Endothelial cell of umbilical vein (primary cell): ENCODE measurements at regions not wholly inside any gene's neighbourhood (a gene's known extent, or its start where the extent isn't known, plus 50 kb on each side); places are given as distances from the start of the nearest gene placed in this dataset.

ENCODE experiments used
- BruUV-seq: library from RNA; stranded (reverse); fragments of 400-500 nt; replicated peaks from 2 replicates; lab custom pipeline; 2021; lab: Mats Ljungman, UMichigan
- CTCF ChIA-PET: fragments of 300-600, 350-600 bp; sonication (Branson Sonifier 250); formaldehyde crosslinking; loops from one replicate; lab custom pipeline; 2021; ENCODE audit warnings: antibody characterized with exemption, inconsistent platforms; lab: Charles Lee
- POLR2A ChIA-PET: fragments of 300-600, 350-600 bp; sonication (Branson Sonifier 250); formaldehyde crosslinking; loops from one replicate; lab custom pipeline; 2021; ENCODE audit warnings: antibody characterized with exemption, inconsistent platforms; lab: Charles Lee
- DNase-seq: peaks from one replicate; pipeline ENCODE4 v3.0.0-alpha.2; 2011; ENCODE audit warnings: low read depth, low spot score
- FAIRE-seq: peaks from 2 replicates; lab custom pipeline; 2011; peaks lifted over from hg19 to GRCh38; lab: Jason Lieb, UNC
- H2AFZ ChIP-seq: 2 replicates; pipeline ENCODE4 v1.6.0; 2012; ENCODE audit warnings: low read depth, low read length, control low read depth, inconsistent platforms
- H3K27ac ChIP-seq: 2 replicates; pipeline ENCODE4 v1.5.1; 2011; ENCODE audit warnings: low read depth, mild to moderate bottlenecking, control low read depth, low read length, moderate library complexity; ENCODE audit not compliant: insufficient read depth
- H3K27me3 ChIP-seq, 2 experiments: 2 replicates each; pipeline versions ENCODE4 v1.6.0 to v1.6.1; 2011; ENCODE audit warnings: low read length in 2 of 2, mixed read lengths in 1 of 2; ENCODE audit not compliant: control insufficient read depth in 2 of 2, insufficient read depth in 2 of 2
- H3K36me3 ChIP-seq, 2 experiments: 2 replicates in 1 of 2; 3 replicates in 1 of 2; pipeline ENCODE4 v1.5.1; 2011; ENCODE audit warnings: low read length in 2 of 2, mild to moderate bottlenecking in 1 of 2, moderate library complexity in 1 of 2; ENCODE audit not compliant: control insufficient read depth in 2 of 2, insufficient read depth in 2 of 2; ENCODE audit errors: extremely low read depth in 1 of 2
- H3K4me1 ChIP-seq: 3 replicates; pipeline ENCODE4 v1.5.1; 2011; ENCODE audit warnings: mild to moderate bottlenecking, low read length; ENCODE audit not compliant: control insufficient read depth, insufficient read depth; ENCODE audit errors: extremely low read depth
- H3K4me2 ChIP-seq: 2 replicates; pipeline ENCODE4 v1.6.1; 2011; ENCODE audit warnings: low read length, control low read depth, mixed read lengths; ENCODE audit not compliant: insufficient read depth
- H3K4me3 ChIP-seq, 3 experiments: fragments of 200-600 bp in 1 of 3; sonication (generic), shearing (Covaris generic) in 1 of 3; replicated peaks in 1 of 3; 2 replicates each; pipeline ENCODE4 v1.5.1; 2011 to 2016; ENCODE audit warnings: control low read depth in 3 of 3, low read length in 3 of 3, mild to moderate bottlenecking in 2 of 3, inconsistent platforms in 1 of 3, low read depth in 1 of 3, moderate library complexity in 1 of 3; ENCODE audit not compliant: insufficient read depth in 1 of 3
- H3K79me2 ChIP-seq: 2 replicates; pipeline ENCODE4 v1.6.0; 2012; ENCODE audit warnings: low read length, inconsistent platforms; ENCODE audit not compliant: control insufficient read depth, insufficient read depth
- H3K9ac ChIP-seq: replicated peaks from 2 replicates; pipeline ENCODE3; 2011; ENCODE audit warnings: low read length, control low read depth; ENCODE audit not compliant: insufficient read depth; ENCODE audit errors: extremely low read depth
- H3K9me1 ChIP-seq: replicated peaks from 3 replicates; pipeline ENCODE4 v1.6.0; 2011; ENCODE audit warnings: mild to moderate bottlenecking, low read length; ENCODE audit not compliant: control insufficient read depth, insufficient read depth; ENCODE audit errors: extremely low read depth
- H3K9me3 ChIP-seq: replicated peaks from 2 replicates; pipeline ENCODE4 v1.5.1; 2012; ENCODE audit warnings: low read length, inconsistent platforms; ENCODE audit not compliant: control insufficient read depth, insufficient read depth
- H4K20me1 ChIP-seq: replicated peaks from 2 replicates; pipeline ENCODE3; 2011; ENCODE audit warnings: mild to moderate bottlenecking, low read length; ENCODE audit not compliant: control insufficient read depth, insufficient read depth; ENCODE audit errors: extremely low read depth
- CTCF ChIP-seq, 2 donors: IDR thresholded peaks; 1 replicate in 1 of 2; 2 replicates in 1 of 2; pipeline ENCODE4 v1.5.1; 2011; ENCODE audit warnings: low read length in 2 of 2, mild to moderate bottlenecking in 2 of 2, moderate library complexity in 2 of 2, control low read depth in 1 of 2, inconsistent platforms in 1 of 2, low read depth in 1 of 2; ENCODE audit not compliant: insufficient read depth in 1 of 2; ENCODE audit errors: extremely low read depth in 1 of 2
- EZH2 ChIP-seq: IDR thresholded peaks from 2 replicates; pipeline ENCODE4 v1.6.1; 2012; ENCODE audit warnings: borderline replicate concordance, low read depth, mild to moderate bottlenecking, moderate library complexity, low read length, inconsistent platforms; ENCODE audit not compliant: severe bottlenecking
- FOS ChIP-seq: IDR thresholded peaks from 2 replicates; pipeline ENCODE4 v1.6.1; 2011; ENCODE audit warnings: mild to moderate bottlenecking, low read length, moderate library complexity, borderline replicate concordance; ENCODE audit not compliant: insufficient read depth
- GATA2 ChIP-seq: IDR thresholded peaks from 2 replicates; pipeline ENCODE4 v1.7.0; 2011; ENCODE audit warnings: low read depth, mild to moderate bottlenecking, moderate library complexity, mixed read lengths, low read length; ENCODE audit not compliant: insufficient read length, insufficient read depth
- JUN ChIP-seq: IDR thresholded peaks from 2 replicates; pipeline ENCODE4 v1.6.1; 2011; ENCODE audit warnings: borderline replicate concordance, low read depth; ENCODE audit not compliant: insufficient read length, insufficient read depth
- MAX ChIP-seq: IDR thresholded peaks from 2 replicates; pipeline ENCODE4 v1.6.1; 2011; ENCODE audit not compliant: insufficient read depth, insufficient read length
- MYC ChIP-seq: IDR thresholded peaks from one replicate; pipeline ENCODE4 v1.6.1; 2011; ENCODE audit warnings: mild to moderate bottlenecking, low read depth, low read length
- POLR2A ChIP-seq: IDR thresholded peaks from 2 replicates; pipeline ENCODE4 v1.6.1; 2012; ENCODE audit warnings: low read depth, mild to moderate bottlenecking, control low read depth, low read length
- POLR2AphosphoS5 ChIP-seq: IDR thresholded peaks from 2 replicates; pipeline ENCODE4 v1.6.1; 2012; ENCODE audit warnings: low read depth, mild to moderate bottlenecking, control low read depth, low read length, moderate library complexity; ENCODE audit not compliant: insufficient read depth
- dilution Hi-C: fragments of 300-500 bp; cut with MboI; formaldehyde crosslinking; loops from one replicate; pipeline ENCODE4 v1.15.0; 2019; ENCODE audit warnings: low sequenced_read_pairs; ENCODE audit not compliant: extremely low pct_ligation_motif_present
- intact Hi-C: fragments of 100-400 bp; cut with micrococcal nuclease; formaldehyde crosslinking; loops from one replicate; pipeline ENCODE4 v1.10.0; 2022

- no TSS peak for BruUV-seq
- no peaks in the 10 kb centered on the region for H3K36me3 ChIP-seq
- no peak for TF ChIP-seq MAX
- TF ChIP-seq CTCF (IDR thresholded peaks at IDR 0.05; ENCODE audit: extremely low read depth in 1 of 2, insufficient read depth in 1 of 2, low read depth in 1 of 2, low read length in 2 of 2), result no peak
- no peak for TF ChIP-seq JUN
- TF ChIP-seq POLR2AphosphoS5, result no peak
- TF ChIP-seq FOS, result no peak
- TF ChIP-seq GATA2, result no peak
- TF ChIP-seq POLR2A, result no peak
- no peak for TF ChIP-seq MYC
- TF ChIP-seq EZH2, result no peak
- no peaks in the 10 kb centered on the region for H4K20me1 ChIP-seq
- FAIRE-seq (no peak), DNase-seq (no peak)
- H3K4me1 ChIP-seq, result no peaks in the 10 kb centered on the region
- H3K4me3 ChIP-seq, result no peak overlapping the region
- no peak overlapping the region for H3K27ac ChIP-seq
- dilution Hi-C loops (no loop called here), intact Hi-C loops (no loop called here)
- no peaks in the 10 kb centered on the region for H3K9me3 ChIP-seq
- H3K4me2 ChIP-seq, result no peak overlapping the region
- H2AFZ ChIP-seq, result no peak overlapping the region
- H3K27me3 ChIP-seq, result peaks cover 6 to 10% of the 10 kb centered on the region in 2 experiments
- H3K9me1 ChIP-seq, result no peaks in the 10 kb centered on the region
- ChIA-PET POLR2A (no interaction called here), CTCF (interaction anchor here (1.0 to 1.8 kb wide), 2 partner anchors 14 kb away, joined by 3 to 5 read pairs; no protein-coding TSS in a partner anchor)
- H3K9ac ChIP-seq, result no peak overlapping the region
- no peaks in the 10 kb centered on the region for H3K79me2 ChIP-seq
Observed at GRCh38 chr14:61218767-61219166, 62.4 kb downstream of the TMEM30B start.
